WI38 (cell line): ENCODE measurements at regions not wholly inside any gene's neighbourhood (a gene's known extent, or its start where the extent isn't known, plus 50 kb on each side); places are given as distances from the start of the nearest gene placed in this dataset.

Source experiments
- H3K4me3 ChIP-seq: 2 replicates; pipeline ENCODE4 v1.5.1; 2011; ENCODE audit warnings: low read depth, mild to moderate bottlenecking, control low read depth, low read length
- TF ChIP-seq, protein P1 (sequence below): IDR thresholded peaks from 2 replicates; pipeline ENCODE4 v1.5.1; 2012; ENCODE audit warnings: low read depth, mild to moderate bottlenecking, control low read depth, low read length

DNA sequence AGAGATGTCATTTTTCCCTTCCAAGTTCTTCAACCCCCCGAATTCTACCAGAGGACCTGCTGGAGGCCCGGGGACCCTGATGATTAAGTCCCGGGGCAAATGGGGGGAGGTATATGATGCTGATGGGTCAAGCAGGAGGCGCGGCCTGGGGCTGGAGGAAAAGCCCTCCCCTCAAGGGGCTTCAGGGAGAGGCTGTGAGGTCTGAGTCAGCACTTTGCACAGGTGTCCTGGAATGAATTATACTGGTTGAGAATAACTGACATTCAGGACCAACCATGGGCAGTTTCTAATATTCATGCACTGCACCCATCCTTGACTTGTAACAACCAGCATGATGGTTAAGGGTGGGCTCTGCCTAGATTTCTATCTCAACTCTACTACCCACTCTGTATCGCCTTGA is 146.8 kb upstream of the SYT13 start:
- TF ChIP-seq, protein P1, sequence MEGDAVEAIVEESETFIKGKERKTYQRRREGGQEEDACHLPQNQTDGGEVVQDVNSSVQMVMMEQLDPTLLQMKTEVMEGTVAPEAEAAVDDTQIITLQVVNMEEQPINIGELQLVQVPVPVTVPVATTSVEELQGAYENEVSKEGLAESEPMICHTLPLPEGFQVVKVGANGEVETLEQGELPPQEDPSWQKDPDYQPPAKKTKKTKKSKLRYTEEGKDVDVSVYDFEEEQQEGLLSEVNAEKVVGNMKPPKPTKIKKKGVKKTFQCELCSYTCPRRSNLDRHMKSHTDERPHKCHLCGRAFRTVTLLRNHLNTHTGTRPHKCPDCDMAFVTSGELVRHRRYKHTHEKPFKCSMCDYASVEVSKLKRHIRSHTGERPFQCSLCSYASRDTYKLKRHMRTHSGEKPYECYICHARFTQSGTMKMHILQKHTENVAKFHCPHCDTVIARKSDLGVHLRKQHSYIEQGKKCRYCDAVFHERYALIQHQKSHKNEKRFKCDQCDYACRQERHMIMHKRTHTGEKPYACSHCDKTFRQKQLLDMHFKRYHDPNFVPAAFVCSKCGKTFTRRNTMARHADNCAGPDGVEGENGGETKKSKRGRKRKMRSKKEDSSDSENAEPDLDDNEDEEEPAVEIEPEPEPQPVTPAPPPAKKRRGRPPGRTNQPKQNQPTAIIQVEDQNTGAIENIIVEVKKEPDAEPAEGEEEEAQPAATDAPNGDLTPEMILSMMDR, result no peak
- no peak overlapping the region for H3K4me3 ChIP-seq

DNA sequence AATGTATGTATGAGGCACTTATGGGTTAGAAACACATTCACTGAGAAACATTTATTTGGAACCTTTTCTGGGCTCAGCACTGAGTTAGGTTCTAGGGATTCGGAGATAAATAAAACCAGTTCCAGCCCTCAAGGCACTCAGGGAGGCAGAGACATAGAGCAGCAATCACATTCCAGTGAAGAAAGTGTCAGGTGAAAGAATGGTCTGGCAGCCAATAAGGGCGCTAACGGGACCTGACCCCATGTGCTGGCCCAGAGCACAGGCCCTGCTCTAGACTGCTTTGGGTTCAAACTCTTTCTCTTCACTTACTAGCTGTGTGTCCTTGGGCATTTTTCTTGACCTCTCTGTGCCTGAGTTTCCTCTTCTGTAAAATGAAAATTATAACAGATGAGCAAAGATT is 146.0 kb upstream of the SYT13 start:
- no peak overlapping the region for H3K4me3 ChIP-seq
- TF ChIP-seq, protein P1, result no peak

GRCh38 chr11:45431046-45432018 is 145.2 kb upstream of the SYT13 start:
- H3K4me3 ChIP-seq, result no peak overlapping the region
- TF ChIP-seq, protein P1, result no peak

GRCh38 chr11:45430361-45430760 is 144.2 kb upstream of the SYT13 start:
- TF ChIP-seq, protein P1, result no peak
- H3K4me3 ChIP-seq, result no peak overlapping the region

DNA sequence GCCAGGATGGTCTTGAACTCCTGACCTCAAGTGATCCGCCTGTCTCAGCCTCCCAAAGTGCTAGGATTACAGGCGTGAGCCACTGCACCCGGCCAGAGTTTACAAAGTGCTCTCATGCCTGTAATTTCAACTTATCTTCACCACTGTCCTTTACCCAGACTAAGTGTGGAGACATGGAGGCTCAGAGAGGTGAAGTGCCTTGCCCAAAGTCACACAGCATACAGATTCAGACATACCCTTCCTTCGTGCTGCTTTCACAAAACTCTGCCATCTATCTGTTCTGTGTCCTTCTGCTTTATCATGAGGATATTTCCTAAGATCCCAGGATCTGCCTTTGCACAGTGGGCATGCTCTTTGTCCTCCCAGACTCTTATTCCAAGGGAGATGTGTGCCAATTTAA is 143.6 kb upstream of the SYT13 start:
- TF ChIP-seq, protein P1, result no peak
- H3K4me3 ChIP-seq, result no peak overlapping the region

GRCh38 chr11:45428541-45429230 is 142.5 kb upstream of the SYT13 start:
- no peak overlapping the region for H3K4me3 ChIP-seq
- TF ChIP-seq, protein P1, result no peak

- TF ChIP-seq, protein P1, result no peak
- no peak overlapping the region for H3K4me3 ChIP-seq
Observed at GRCh38 chr11:45428116-45428515, 142.0 kb upstream of the SYT13 start.
